OCI-M2 (cell line): ENCODE measurements at regions not wholly inside any gene's neighbourhood (a gene's known extent, or its start where the extent isn't known, plus 50 kb on each side); places are given as distances from the start of the nearest gene placed in this dataset.
"Not testable (repeated sequence)": the region's sequence is repeated elsewhere in the genome, so short reads cannot be mapped to it uniquely, and the experiment has no call there.

Experiments
- DNase-seq: peaks from one replicate; lab custom pipeline; 2025; ENCODE audit not compliant: unreplicated experiment; lab: John Stamatoyannopoulos, UW

- DNase-seq: no peak
Measured at GRCh38 chr1:56284928-56285327, 294.4 kb downstream of the PLPP3 start.

- DNase-seq: no peak
Measured at GRCh38 chr1:56278061-56278460, 301.3 kb downstream of the PLPP3 start.

- DNase-seq: no peak
Measured at GRCh38 chr1:56268519-56269140, 310.7 kb downstream of the PLPP3 start.

GRCh38 chr1:56267611-56268010 is 311.8 kb downstream of the PLPP3 start:
- DNase-seq: no peak

GRCh38 chr1:56266359-56266758 is 313.0 kb downstream of the PLPP3 start:
- no peak for DNase-seq

GRCh38 chr1:56265216-56265615 is 314.1 kb downstream of the PLPP3 start:
- DNase-seq: no peak

GRCh38 chr1:56263908-56264307 is 315.5 kb downstream of the PLPP3 start:
- DNase-seq: no peak

GRCh38 chr1:56258371-56258770 is 321.0 kb downstream of the PLPP3 start:
- DNase-seq: no peak

GRCh38 chr1:56257726-56258125 is 321.6 kb downstream of the PLPP3 start:
- DNase-seq: no peak

- no peak for DNase-seq
Measured at GRCh38 chr1:56256153-56257000, 323.0 kb downstream of the PLPP3 start.

- DNase-seq: no peak
Measured at GRCh38 chr1:56255516-56256152, 323.7 kb downstream of the PLPP3 start.

GRCh38 chr1:56254130-56254529 is 325.2 kb downstream of the PLPP3 start:
- DNase-seq: no peak

GRCh38 chr1:56250809-56251208 is 328.6 kb downstream of the PLPP3 start:
- no peak for DNase-seq

GRCh38 chr1:56249234-56249633 is 330.1 kb downstream of the PLPP3 start:
- DNase-seq: no peak

GRCh38 chr1:56248138-56248537 is 331.2 kb downstream of the PLPP3 start:
- DNase-seq: no peak

GRCh38 chr1:56246726-56247125 is 332.6 kb downstream of the PLPP3 start:
- DNase-seq: not testable (repeated sequence)

GRCh38 chr1:56240400-56240799 is 339.0 kb downstream of the PLPP3 start:
- no peak for DNase-seq

- no peak for DNase-seq
Measured at GRCh38 chr1:56237491-56238064, 341.8 kb downstream of the PLPP3 start.

- DNase-seq: no peak
Measured at GRCh38 chr1:56236688-56237087, 342.7 kb downstream of the PLPP3 start.

GRCh38 chr1:56235909-56236510 is 343.4 kb downstream of the PLPP3 start:
- DNase-seq: no peak

GRCh38 chr1:56229186-56229585 is 350.2 kb downstream of the PLPP3 start:
- DNase-seq: no peak
